ENCODE measurements at regions not wholly inside any gene's neighbourhood (a gene's known extent, or its start where the extent isn't known, plus 50 kb on each side); places are given as distances from the start of the nearest gene placed in this dataset.

- in situ Hi-C loops (cut with HindIII; ENCODE audit: low pct_ligation_motif_present, low sequenced_read_pairs), result no loop called here
- Histone ChIP-seq H3K36me3 (replicated peaks) (no peaks in the 10 kb centered on the region), H3K27ac (no peak overlapping the region), H3K4me3 (ENCODE audit: low read depth, low read length) (no peak overlapping the region), H3K27me3 (replicated peaks) (peaks cover 12% of the 10 kb centered on the region)
- no peak for TF ChIP-seq CTCF (IDR thresholded peaks at IDR 0.05; ENCODE audit: low read depth, low read length, missing control alignments)
- DNase-seq, result no peak
These were observed 155.8 kb upstream of the GSE1 start for GRCh38 chr16:85457366-85457765.

GRCh38 chr16:85458968-85459367 lies 154.2 kb upstream of the GSE1 start:
- peaks cover 24% of the 10 kb centered on the region for H3K27me3 ChIP-seq (replicated peaks)
- in situ Hi-C loops (cut with HindIII; ENCODE audit: low pct_ligation_motif_present, low sequenced_read_pairs), result no loop called here
- H3K27ac ChIP-seq, result no peak overlapping the region
- no peak for DNase-seq
- H3K36me3 ChIP-seq (replicated peaks), result no peaks in the 10 kb centered on the region
- no peak overlapping the region for H3K4me3 ChIP-seq (ENCODE audit: low read depth, low read length)
- TF ChIP-seq CTCF (IDR thresholded peaks at IDR 0.05; ENCODE audit: low read depth, low read length, missing control alignments), result no peak

GRCh38 chr16:85459529-85460251 lies 153.4 kb upstream of the GSE1 start:
- in situ Hi-C loops (cut with HindIII; ENCODE audit: low pct_ligation_motif_present, low sequenced_read_pairs), result no loop called here
- TF ChIP-seq CTCF (IDR thresholded peaks at IDR 0.05; ENCODE audit: low read depth, low read length, missing control alignments), result no peak
- Histone ChIP-seq H3K27me3 (replicated peaks) (peaks cover 24% of the 10 kb centered on the region), H3K4me3 (ENCODE audit: low read depth, low read length) (no peak overlapping the region), H3K27ac (no peak overlapping the region), H3K36me3 (replicated peaks) (no peaks in the 10 kb centered on the region)
- DNase-seq, result no peak

- no peak for DNase-seq
- no peak overlapping the region for H3K27ac ChIP-seq
- no peak overlapping the region for H3K4me3 ChIP-seq (ENCODE audit: low read depth, low read length)
- no peaks in the 10 kb centered on the region for H3K36me3 ChIP-seq (replicated peaks)
- no peak for TF ChIP-seq CTCF (IDR thresholded peaks at IDR 0.05; ENCODE audit: low read depth, low read length, missing control alignments)
- peaks cover 24% of the 10 kb centered on the region for H3K27me3 ChIP-seq (replicated peaks)
- in situ Hi-C loops (cut with HindIII; ENCODE audit: low pct_ligation_motif_present, low sequenced_read_pairs), result no loop called here
These were observed 152.7 kb upstream of the GSE1 start for GRCh38 chr16:85460252-85461021.

GRCh38 chr16:85461022-85461813 lies 151.9 kb upstream of the GSE1 start:
- DNase-seq, result no peak
- in situ Hi-C loops (cut with HindIII; ENCODE audit: low pct_ligation_motif_present, low sequenced_read_pairs), result no loop called here
- Histone ChIP-seq H3K27me3 (replicated peaks) (peaks cover 24% of the 10 kb centered on the region), H3K36me3 (replicated peaks) (no peaks in the 10 kb centered on the region), H3K27ac (no peak overlapping the region), H3K4me3 (ENCODE audit: low read depth, low read length) (no peak overlapping the region)
- TF ChIP-seq CTCF (IDR thresholded peaks at IDR 0.05; ENCODE audit: low read depth, low read length, missing control alignments), result no peak
